Stimulated activated CD4-positive, alpha-beta T cell treated with anti-CD3 and anti-CD28 coated beads, Interleukin-4, amount 100 ng/mL, for 4 hours (primary cell): ENCODE measurements at regions not wholly inside any gene's neighbourhood (a gene's known extent, or its start where the extent isn't known, plus 50 kb on each side); places are given as distances from the start of the nearest gene placed in this dataset.
"Not testable (repeated sequence)": the region's sequence is repeated elsewhere in the genome, so short reads cannot be mapped to it uniquely, and the experiment has no call there.

Experiments
- DNase-seq, 2 experiments: peaks; one replicate each; pipeline ENCODE4 v3.0.0-alpha.2; 2020

DNA sequence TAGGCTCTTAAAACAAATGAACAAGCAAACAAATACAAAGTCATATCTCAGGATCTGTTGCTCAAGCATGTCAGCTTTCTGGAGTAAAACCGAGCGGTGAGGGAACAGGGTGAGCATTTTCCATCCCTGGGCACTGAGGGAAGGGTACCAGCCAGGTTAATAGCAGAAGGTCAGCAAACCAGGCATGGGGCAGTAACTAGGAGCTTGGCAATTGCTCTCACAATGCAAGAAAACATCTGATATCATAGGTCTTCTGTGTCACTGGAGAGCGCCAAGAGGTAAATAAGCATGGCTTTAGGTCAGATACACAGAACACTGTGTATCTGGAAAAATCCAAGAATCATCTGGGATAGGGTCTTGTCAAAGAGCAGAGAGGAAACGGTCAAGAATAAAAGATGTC is 521.7 kb upstream of the AUTS2 start:
- no peak for DNase-seq

DNA sequence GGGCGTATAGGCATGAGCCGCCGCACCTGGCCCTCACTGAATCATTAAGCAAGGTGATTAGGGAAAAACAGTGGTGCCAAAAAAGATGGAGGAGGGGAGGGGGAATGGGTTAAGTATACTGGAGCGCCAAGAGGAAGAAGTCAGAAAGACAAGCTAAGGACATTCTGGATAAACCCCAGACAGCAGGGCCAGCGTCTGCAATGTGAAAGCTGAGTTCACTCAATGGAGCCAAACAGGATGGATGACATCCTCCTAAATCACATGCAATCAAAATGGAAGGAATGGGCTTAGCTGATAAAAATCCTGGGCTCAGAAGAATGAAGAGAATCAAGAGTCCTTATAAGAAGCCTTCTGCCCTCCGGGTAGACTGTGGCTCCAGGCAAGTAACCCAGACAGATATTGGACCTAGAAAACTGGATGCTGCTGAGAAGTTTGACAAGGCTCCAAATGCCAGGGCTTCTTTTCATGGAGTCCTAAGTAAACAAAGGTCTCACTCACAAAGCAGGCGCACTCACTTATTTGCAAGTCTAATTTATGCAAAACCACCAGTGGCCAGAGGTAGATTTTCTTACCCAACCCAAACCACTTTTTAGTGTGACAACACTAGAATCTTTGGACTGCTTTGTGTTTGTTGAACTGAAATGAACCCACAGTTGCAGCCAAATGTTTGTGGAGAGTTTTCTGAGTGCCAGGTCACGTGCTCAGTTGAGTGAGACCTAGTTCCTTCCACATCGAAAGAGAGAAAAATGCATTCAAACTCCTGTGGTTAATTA is 519.1 kb upstream of the AUTS2 start:
- no peak for DNase-seq

DNA sequence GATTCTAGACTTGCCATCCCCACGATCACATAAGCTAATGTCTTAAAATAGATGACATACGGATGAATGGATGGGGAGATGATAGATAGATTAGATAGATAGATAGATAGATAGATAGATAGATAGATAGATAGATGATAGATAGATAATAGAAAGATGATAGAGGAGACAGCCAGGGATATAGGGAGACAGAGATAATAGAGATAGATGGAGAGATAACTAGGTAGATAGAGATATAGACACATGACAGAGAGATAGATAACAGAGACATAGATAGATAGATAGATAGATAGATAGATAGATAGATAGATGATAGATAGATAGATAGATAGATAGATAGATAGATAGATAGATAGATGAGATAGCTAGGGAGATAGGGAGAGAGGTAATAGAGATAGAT is 511.0 kb upstream of the AUTS2 start:
- DNase-seq, result not testable (repeated sequence)

DNA sequence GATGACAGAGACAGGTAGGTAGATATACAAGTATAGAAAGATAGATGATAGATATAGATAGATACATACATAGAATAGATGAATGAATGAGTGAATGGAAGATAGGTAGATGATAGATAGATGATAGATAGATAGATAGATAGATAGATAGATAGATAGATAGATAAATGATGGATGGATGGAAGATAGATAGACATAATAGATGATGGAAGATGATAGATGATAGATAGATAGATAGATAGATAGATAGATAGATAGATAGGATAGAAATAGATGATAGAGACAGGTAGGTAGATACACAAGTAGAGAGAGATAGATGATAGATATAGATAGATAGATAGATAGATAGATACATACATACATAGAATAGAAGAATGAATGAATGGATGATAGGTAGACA is 510.1 kb upstream of the AUTS2 start:
- DNase-seq, result no peak

DNA sequence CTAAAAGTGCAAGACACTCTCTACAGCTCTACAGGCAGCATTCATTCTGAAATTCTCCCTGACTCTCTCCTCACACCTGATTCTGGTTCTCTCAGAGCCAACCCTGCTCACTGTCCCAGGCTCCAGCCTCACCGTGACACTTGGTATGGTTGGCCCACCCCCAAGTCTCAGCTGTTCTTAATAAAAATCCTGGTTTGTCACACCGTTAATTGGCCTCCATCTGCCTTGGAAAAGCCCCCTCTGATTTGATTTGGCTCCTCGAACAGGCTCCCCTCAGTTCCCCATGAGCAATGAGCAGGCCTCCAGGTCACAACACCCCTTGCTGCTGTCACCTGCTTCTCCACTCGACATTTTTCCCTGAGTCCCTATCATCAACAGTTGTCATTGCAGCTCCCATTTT is 507.3 kb upstream of the AUTS2 start:
- DNase-seq, result no peak

DNA sequence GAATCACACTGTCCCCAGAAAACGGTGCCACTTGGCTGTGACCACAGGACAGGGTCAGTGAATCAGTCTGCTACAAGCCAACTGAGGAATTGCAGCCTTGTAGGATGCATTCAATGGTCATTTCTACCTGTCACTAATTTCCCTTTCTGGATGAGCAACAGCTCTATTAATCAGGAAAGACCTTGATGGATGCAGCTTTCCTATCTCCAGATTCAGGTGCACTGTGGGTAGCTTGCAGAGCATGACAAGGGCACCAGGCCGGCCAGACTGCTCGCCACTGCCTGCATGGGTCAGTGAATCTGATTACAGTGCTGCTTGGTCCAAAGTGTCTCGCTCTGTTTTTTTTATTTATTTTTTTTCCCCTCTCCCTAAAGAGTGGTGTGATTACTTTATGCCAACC is 506.8 kb upstream of the AUTS2 start:
- DNase-seq, result no peak

DNA sequence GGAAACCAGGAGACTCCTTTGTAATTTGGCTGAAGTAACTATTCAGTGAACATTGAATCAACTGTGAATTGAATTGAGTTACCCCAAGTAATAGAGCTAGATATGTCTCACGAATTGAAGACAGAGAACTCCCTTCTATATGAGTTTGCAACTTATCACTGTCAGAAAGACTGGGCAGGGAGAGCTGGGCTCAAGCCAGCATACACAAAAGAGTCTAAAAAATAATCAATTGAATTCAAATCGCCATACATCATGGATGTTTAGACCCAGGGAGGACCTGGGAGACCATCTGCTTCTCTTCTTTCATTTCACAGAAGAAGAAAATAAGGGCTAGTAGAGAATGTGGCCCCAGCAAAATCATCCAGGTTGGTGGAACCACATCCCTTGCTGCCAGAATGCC is 503.1 kb upstream of the AUTS2 start:
- no peak for DNase-seq

DNA sequence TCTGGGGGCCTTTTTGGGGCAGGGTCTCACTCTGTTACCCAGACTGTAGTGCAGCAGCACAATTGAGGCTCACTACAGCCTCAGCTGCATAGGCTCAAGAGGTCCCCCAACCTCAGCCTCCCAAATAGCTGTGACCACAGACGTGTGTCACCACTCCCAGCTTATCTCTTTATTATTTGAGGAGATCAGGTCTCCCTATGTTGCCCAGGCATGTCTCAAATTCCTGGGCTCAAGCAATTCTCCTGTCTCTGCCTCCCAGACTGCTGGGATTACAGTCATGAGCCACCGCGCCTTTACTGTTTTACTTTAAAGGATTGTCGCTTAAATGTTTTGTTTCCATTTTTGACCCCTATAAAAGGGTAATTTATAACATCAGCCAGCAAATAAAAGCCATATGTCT is 502.6 kb upstream of the AUTS2 start:
- no peak for DNase-seq

DNA sequence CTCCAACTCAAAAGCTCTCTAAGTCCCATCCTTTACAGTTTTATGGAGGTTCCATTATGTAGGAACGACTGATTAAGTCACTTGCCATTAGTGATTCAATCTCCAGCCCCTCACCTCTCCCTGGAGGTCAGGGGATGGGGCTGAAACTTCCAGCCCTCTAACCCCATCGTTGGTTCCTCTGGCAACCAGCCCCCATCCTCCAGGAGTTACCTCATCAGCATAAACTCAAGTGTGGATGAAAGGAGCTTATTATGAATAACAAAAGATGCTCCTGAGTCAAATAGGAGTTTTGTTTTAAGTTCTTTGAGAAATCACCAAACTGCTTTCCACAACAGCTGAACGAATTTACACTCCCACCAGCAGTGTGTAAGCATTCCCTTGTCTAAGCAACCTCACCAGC is 494.3 kb upstream of the AUTS2 start:
- DNase-seq, result no peak

DNA sequence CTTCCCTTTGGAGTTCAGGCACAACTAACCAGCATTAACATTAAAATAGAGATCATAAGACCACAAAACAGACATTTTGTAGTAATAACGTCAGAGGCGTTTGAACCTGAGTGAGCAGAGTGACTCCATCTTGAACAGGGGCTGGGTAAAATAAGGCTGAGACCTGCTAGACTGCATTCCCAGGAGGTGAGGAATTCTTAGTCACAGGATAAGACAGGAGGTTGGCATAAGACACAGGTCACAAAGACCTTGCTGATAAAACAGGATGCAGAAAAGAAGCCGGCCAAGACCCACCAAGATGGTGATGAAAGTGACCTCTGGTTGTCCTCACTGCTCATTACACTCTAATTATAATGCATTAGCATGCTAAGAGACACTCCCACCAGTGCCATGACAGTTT is 493.2 kb upstream of the AUTS2 start:
- DNase-seq, result no peak

DNA sequence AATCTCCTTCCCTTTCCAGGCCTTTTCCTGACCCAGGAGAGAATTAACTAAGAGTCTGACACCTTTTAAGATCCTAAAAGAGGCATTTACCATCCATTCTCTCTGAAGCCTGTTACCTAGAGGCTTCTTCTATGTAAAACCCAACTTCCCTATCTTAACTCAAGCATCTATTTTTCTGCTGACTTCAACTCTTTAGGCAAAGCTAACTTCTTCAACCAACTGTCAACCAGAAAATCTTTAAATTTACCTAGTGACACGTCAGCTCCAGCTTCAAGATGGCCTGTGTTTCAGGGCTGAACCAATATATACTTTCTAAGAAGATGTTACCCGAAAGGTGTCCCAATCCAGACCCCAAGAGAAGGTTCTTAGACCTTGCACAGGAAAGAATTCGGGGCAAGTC is 492.3 kb upstream of the AUTS2 start:
- DNase-seq, result no peak

DNA sequence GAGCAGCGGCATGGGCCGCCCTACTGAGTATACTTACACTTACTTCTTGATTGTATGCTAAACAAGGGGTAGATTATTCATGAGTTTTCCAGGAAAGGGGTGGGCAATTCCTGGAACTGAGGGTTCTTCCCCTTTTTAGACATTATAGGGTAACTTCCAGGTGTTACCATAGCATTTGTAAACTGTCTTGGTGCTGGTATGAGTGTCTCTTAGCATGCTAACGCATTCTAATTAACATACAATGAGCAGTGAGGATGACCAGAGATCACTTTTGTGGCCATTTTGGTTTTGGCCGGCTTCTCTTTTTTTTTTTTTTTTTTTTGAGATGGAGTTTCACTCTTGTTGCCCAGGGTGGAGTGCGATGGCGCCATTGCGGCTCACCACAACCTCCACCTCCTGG is 491.8 kb upstream of the AUTS2 start:
- DNase-seq, result not testable (repeated sequence)

DNA sequence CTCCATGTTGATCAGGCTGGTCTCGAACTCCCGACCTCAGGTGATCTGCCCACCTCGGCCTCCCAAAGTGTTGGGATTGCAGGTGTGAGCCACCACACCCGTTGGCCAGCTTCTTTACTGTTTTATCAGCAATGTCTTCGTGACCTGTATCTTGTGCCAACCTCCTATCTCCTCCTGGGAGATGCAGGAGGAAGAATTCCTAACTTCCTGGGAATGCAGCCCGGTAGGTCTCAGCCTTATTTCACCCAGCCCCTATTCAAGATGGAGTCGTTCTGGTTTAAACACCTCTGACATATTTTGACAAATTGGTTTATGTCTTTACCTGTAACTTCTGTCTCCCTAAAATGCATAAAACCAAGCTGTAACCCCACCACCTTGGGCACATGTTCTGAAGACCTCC is 491.3 kb upstream of the AUTS2 start:
- not testable (repeated sequence) for DNase-seq

DNA sequence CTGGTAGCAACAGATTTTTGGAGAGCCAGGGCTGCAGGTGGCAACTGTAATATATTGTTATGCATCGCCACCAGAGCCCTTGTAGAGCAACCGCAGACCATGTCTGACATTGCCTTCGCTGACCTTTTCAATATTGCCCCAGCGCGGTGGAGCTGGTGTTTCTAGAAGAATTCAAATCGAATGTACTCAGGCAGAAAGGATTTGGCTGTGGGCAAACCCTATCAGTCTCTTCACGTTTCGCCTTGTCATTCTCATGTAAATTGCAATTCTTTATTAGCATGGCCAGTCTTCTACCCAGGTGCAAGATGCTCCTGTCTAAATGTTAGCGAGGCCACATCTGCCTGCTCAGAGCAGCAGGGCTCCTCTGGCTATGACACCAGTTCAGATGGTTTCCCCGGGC is 490.2 kb upstream of the AUTS2 start:
- DNase-seq, result no peak

DNA sequence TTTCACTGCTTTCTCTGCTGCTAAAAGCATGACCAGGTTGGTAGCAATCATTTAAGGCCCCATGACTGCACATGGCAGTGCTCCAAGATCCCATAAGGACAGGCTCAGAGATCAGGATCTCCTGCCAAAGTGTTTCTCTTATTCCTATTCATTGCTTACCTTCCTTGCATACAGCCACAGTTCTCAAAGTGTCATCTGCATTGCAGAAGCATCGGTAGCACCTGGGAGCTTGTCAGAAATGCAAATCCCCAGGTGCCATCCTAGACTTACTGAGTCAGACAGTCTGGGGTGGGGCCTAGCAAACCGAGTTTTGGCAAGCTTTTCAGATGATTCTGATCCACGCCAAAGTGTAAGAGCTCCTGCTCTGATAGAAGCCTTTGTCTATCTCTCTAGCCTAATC is 489.0 kb upstream of the AUTS2 start:
- DNase-seq, result no peak

DNA sequence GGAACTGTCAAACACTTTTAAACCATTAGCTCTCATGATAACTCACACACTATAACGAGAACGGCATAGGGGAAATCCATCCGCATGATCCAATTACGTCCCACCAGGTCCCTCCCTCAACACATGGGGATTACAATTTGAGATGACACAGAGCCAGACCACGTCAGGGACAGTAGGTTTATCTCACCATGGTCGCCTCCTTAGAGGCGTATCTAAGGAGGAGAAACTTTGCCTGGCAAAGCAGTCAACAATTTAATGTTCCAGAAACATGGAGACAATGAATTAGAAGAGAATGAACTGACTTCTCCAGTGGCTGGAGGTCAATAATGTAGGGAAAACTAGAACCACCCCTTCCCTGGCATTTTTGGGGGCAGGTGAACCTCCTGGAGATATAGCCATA is 488.4 kb upstream of the AUTS2 start:
- DNase-seq, result no peak

DNA sequence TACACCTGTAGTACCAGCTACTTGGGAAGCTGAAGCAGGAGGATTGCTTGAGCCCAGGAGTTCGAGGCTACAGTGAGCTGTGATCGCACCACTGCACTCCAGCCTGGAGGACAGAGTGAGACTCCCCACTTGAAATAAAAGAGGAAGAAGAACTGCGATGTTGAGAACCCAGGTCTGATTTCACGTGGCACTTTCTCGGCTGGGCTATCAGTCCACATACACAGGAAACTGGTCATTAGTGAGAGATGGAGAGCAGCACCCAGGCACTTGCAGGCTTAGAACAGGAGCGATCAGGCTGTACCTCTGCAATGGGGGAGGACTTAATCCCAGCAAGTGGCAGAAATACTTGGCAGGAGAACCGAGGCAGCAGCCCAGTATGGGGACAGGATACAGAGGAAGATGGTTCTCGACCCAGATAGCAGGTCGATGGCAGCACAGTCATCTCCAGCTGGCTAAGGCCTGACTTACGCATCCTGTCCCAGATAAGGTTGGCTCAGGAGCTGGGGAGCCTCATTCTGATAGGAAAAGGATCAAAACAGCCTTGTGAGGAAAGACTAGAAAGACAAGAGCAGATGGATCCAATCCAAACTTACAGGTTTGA is 487.7 kb upstream of the AUTS2 start:
- no peak for DNase-seq

DNA sequence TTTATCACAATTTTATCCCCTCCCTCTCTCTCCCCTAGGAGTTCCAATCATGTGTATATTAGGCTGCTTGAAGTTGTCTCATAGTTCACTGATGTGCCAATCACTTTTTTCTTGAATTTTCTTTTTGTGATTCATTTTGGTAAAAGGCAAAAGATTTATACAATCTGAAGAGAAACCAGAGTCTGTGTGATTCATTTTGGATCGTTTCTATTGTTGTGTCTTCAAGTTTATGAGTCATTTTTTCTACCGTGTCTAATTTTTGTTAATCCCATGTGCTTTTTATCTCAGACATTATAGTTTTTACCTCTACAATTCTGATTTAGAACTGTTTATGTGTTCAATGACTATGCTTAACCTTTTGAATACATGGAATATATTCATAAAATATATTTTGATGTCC is 483.9 kb upstream of the AUTS2 start:
- DNase-seq, result no peak

DNA sequence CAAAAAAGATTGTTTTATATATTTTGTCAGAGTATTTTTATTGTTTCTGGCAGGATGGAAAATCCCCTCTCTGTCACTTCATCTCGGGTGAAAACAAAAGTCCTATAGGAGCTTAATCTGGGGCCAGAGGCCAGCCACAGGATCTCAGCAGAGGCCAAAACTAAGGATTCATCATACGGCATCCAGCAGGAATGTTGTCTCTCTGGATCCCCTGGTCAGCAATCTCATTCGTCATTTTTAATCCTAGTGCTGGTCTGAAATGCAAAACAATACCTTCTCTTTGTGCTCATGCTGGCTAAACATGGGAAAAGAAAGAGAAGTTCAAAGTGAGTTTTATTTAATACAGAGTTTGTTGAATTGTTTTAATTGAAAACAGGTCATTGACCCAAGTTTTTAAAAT is 482.5 kb upstream of the AUTS2 start:
- no peak for DNase-seq

DNA sequence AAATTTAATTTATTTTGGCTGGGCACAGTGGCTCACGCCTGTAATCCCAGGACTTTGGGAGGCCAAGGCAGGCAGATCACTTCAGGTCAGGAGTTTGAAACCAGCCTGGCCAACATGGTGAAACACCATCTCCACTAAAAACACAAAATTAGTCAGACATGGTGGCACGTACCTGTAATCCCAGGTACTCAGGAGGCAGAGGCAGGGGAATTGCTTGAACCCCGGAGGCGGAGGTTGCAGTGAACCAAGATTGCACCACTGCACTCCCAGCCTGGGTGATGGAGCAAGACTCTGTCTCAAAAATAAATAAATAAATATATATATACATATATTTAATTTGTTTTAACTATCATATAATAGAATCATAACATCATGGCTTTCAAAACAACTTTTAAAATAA is 482.1 kb upstream of the AUTS2 start:
- not testable (repeated sequence) for DNase-seq

DNA sequence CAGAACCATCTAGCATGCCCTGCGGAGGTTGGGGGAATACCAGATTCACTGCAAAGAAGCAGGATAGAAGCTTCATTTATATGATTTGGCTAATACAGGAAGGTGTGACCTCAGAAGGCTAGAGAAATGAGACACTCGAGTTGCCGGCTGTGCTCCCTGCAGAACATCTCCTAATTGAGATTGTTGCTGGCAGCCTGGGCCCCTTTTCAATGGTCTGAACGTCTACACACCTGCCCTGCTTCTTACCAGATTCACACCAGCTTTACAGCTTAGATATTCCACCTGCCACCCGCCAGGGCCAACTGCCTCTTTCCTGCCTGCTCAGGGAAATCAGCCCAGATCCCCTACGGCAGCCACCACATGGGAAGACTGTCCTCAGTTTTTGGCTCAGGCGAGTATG is 475.3 kb upstream of the AUTS2 start:
- DNase-seq, result no peak

DNA sequence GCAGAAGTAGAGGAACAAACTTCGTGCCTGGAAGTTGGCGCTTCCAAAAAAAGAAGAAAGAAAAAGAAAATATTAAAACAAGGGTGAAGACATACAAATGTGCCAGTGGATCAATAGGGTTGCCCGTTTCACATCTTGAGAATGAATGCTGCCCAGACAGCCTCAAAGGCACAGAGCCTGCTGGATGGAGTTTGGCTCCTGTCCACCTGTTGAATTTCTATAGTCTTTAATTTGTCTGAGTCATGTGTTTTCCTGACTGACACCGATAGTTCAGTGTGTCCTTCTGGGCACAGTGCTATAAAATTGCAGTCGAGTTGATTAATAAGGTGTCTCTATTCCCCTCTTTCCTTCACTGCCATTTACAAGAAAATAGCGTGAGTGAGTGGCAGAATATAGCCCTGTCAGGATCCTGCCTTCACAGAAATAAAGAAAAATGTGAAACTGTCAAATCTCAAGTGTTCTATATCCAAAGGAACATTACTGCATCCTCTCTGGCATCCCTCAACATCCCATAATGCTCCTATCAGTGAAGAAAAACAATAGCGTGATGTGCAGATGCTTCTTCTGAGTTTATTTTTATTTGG is 471.3 kb upstream of the AUTS2 start:
- no peak for DNase-seq

DNA sequence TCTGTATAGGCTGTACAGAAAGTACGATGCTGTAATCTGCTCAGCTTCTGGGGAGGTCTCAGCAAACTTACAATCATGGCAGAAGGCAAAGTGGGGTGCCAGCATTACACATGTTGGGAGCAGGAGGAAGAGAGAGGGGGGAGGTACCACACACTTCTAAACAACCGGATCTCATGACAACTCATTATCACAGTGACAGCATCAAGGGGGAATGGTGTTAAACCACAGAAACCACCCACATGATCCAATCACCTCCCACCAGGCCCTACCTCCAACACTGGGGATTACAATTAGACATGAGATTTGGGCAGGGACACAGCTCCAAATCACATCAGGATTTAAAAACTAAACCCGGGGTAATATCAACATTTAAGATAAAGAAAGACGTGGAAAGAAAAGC is 468.8 kb upstream of the AUTS2 start:
- no peak for DNase-seq

DNA sequence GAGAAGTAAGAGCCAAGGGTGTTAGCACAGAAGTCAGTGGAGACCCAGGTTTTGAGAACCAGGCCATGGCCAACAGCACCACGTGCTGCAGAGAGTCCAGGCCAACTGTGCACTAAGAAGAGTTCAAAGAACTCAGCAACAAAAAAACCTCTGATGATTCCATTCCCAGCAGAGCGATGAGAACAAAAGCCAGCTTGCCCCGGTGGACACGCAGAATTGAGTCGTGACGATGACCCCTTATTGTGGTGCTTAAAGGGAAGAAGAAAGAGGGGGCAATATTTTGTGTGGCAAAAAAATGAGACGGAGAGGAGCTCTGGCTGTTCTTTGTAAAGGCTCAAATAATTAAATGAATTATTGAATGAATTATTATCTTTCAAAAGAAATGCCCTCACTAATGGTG is 468.3 kb upstream of the AUTS2 start:
- no peak for DNase-seq

DNA sequence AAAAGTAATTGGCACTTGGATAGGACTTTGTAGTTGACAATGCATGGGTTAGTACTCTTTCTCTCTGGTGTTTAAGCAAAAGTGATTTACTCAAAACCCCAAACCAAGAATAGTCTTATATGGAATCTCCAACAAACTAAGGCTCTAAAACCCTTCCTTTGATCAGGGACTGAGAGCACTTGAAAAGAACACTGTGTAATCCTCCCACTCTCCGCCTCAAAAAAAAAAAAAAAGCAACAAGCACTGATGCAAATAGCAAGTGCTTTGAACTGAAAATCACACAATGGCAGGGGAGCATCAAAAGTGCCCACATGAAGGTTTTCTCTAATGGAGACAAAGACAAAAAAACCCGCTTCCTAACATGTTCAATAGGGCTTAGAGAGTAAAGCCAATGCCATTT is 467.9 kb upstream of the AUTS2 start:
- DNase-seq, result no peak
